ENCODE measurements at regions not wholly inside any gene's neighbourhood (a gene's known extent, or its start where the extent isn't known, plus 50 kb on each side); places are given as distances from the start of the nearest gene placed in this dataset.

- no peak for DNase-seq
- TF ChIP-seq CTCF (IDR thresholded peaks at IDR 0.05) (no peak), POLR2AphosphoS5 (IDR thresholded peaks at IDR 0.05) (no peak), POLR2A (IDR thresholded peaks at IDR 0.05) (no peak)
- intact Hi-C loops (cut with DNase I), result no loop called here
- Histone ChIP-seq H3K36me3 (no peaks in the 10 kb centered on the region), H3K4me1 (no peaks in the 10 kb centered on the region), H3K27ac (no peak overlapping the region), H3K9me3 (no peaks in the 10 kb centered on the region), H3K4me3 (no peak overlapping the region), H3K27me3 (no peaks in the 10 kb centered on the region)
- 84 to 88% methylated on average over 4 of the region's 4 CpGs for WGBS, 2 donors
Measured at GRCh38 chr7:10593080-10593479, 380.6 kb upstream of the PHF14 start.

- H3K4me3 ChIP-seq, result no peak overlapping the region
- H3K27me3 ChIP-seq, result no peaks in the 10 kb centered on the region
- no peaks in the 10 kb centered on the region for H3K36me3 ChIP-seq
- intact Hi-C loops (cut with DNase I), result no loop called here
- no peak overlapping the region for H3K27ac ChIP-seq
- DNase-seq, result no peak
- H3K9me3 ChIP-seq, result no peaks in the 10 kb centered on the region
- 95% methylated on average over 2 of the region's 2 CpGs for WGBS, 2 donors
- no peaks in the 10 kb centered on the region for H3K4me1 ChIP-seq
- TF ChIP-seq CTCF (IDR thresholded peaks at IDR 0.05) (no peak), EP300 (IDR thresholded peaks at IDR 0.05) (no peak), POLR2AphosphoS5 (IDR thresholded peaks at IDR 0.05) (no peak), POLR2A (IDR thresholded peaks at IDR 0.05) (no peak)
Measured at GRCh38 chr7:10596827-10597226, 376.8 kb upstream of the PHF14 start.

- no peak overlapping the region for H3K4me3 ChIP-seq
- no peaks in the 10 kb centered on the region for H3K4me1 ChIP-seq
- DNase-seq, result no peak
- no peak overlapping the region for H3K27ac ChIP-seq
- TF ChIP-seq CTCF (IDR thresholded peaks at IDR 0.05), result no peak
- TF ChIP-seq POLR2AphosphoS5 (IDR thresholded peaks at IDR 0.05), result no peak
- no peak for TF ChIP-seq EP300 (IDR thresholded peaks at IDR 0.05)
- no peak for TF ChIP-seq POLR2A (IDR thresholded peaks at IDR 0.05)
- intact Hi-C loops (cut with DNase I), result no loop called here
- no peaks in the 10 kb centered on the region for H3K36me3 ChIP-seq
- H3K9me3 ChIP-seq, result no peaks in the 10 kb centered on the region
- no peaks in the 10 kb centered on the region for H3K27me3 ChIP-seq
Measured at GRCh38 chr7:10604128-10604527, 369.5 kb upstream of the PHF14 start.

- DNase-seq, result no peak
- H3K4me3 ChIP-seq, result no peak overlapping the region
- TF ChIP-seq POLR2A (IDR thresholded peaks at IDR 0.05) (no peak), CTCF (IDR thresholded peaks at IDR 0.05) (no peak), EP300 (IDR thresholded peaks at IDR 0.05) (no peak), POLR2AphosphoS5 (IDR thresholded peaks at IDR 0.05) (no peak)
- H3K4me1 ChIP-seq, result no peaks in the 10 kb centered on the region
- intact Hi-C loops (cut with DNase I), result no loop called here
- H3K27me3 ChIP-seq, result no peaks in the 10 kb centered on the region
- H3K9me3 ChIP-seq, result no peaks in the 10 kb centered on the region
- no peaks in the 10 kb centered on the region for H3K36me3 ChIP-seq
- no peak overlapping the region for H3K27ac ChIP-seq
Measured at GRCh38 chr7:10612950-10613349, 360.7 kb upstream of the PHF14 start.

- WGBS, 2 donors, result 62 to 68% methylated on average over 3 of the region's 3 CpGs
- Histone ChIP-seq H3K27me3 (no peaks in the 10 kb centered on the region), H3K4me1 (no peaks in the 10 kb centered on the region), H3K4me3 (no peak overlapping the region), H3K36me3 (no peaks in the 10 kb centered on the region), H3K9me3 (no peaks in the 10 kb centered on the region), H3K27ac (no peak overlapping the region)
- intact Hi-C loops (cut with DNase I), result no loop called here
- no peak for DNase-seq
- no peak for TF ChIP-seq POLR2AphosphoS5 (IDR thresholded peaks at IDR 0.05)
- TF ChIP-seq EP300 (IDR thresholded peaks at IDR 0.05), result no peak
- no peak for TF ChIP-seq POLR2A (IDR thresholded peaks at IDR 0.05)
- no peak for TF ChIP-seq CTCF (IDR thresholded peaks at IDR 0.05)
Measured at GRCh38 chr7:10618953-10619352, 354.7 kb upstream of the PHF14 start.

All from sigmoid colon (tissue), 6 donors.